HG03060 (cell line): ENCODE measurements at regions not wholly inside any gene's neighbourhood (a gene's known extent, or its start where the extent isn't known, plus 50 kb on each side); places are given as distances from the start of the nearest gene placed in this dataset.

Experiments
- ATAC-seq: cut with Tn5 transposase; IDR thresholded peaks from one replicate; pipeline ENCODE4 v1.9.1; 2021; ENCODE audit warnings: low read depth, moderate number of reproducible peaks; ENCODE audit not compliant: unreplicated experiment

GRCh38 chr4:10958226-10958856, 273.8 kb upstream of the CLNK start:
- no peak for ATAC-seq

- ATAC-seq, result no peak
Observed at GRCh38 chr4:10951306-10951705, 266.7 kb upstream of the CLNK start.

GRCh38 chr4:10949039-10949733, 264.6 kb upstream of the CLNK start:
- no peak for ATAC-seq

- no peak for ATAC-seq
Observed at GRCh38 chr4:10947898-10948297, 263.3 kb upstream of the CLNK start.

- ATAC-seq, result no peak
Observed at GRCh38 chr4:10944321-10944720, 259.8 kb upstream of the CLNK start.

GRCh38 chr4:10942156-10942555, 257.6 kb upstream of the CLNK start:
- no peak for ATAC-seq

GRCh38 chr4:10929818-10930217, 245.2 kb upstream of the CLNK start:
- no peak for ATAC-seq

GRCh38 chr4:10925996-10926395, 241.4 kb upstream of the CLNK start:
- no peak for ATAC-seq

- ATAC-seq, result no peak
Observed at GRCh38 chr4:10924274-10924673, 239.7 kb upstream of the CLNK start.

GRCh38 chr4:10917566-10917965, 233.0 kb upstream of the CLNK start:
- no peak for ATAC-seq

GRCh38 chr4:10898072-10898471, 213.5 kb upstream of the CLNK start:
- ATAC-seq, result no peak

GRCh38 chr4:10897076-10897475, 212.5 kb upstream of the CLNK start:
- no peak for ATAC-seq

GRCh38 chr4:10893395-10893794, 208.8 kb upstream of the CLNK start:
- ATAC-seq, result no peak

GRCh38 chr4:10891866-10892265, 207.3 kb upstream of the CLNK start:
- no peak for ATAC-seq

GRCh38 chr4:10889819-10890218, 205.3 kb upstream of the CLNK start:
- ATAC-seq, result no peak

GRCh38 chr4:10879411-10880110, 195.0 kb upstream of the CLNK start:
- no peak for ATAC-seq

GRCh38 chr4:10878861-10879260, 194.3 kb upstream of the CLNK start:
- no peak for ATAC-seq

- no peak for ATAC-seq
Observed at GRCh38 chr4:10877076-10877475, 192.5 kb upstream of the CLNK start.

GRCh38 chr4:10875144-10875799, 190.7 kb upstream of the CLNK start:
- ATAC-seq, result no peak

- no peak for ATAC-seq
Observed at GRCh38 chr4:10873809-10874208, 189.2 kb upstream of the CLNK start.

GRCh38 chr4:10872833-10873517, 188.4 kb upstream of the CLNK start:
- no peak for ATAC-seq
